ENCODE measurements at regions not wholly inside any gene's neighbourhood (a gene's known extent, or its start where the extent isn't known, plus 50 kb on each side); places are given as distances from the start of the nearest gene placed in this dataset.

GRCh38 chr9:134225186-134225585 is 60.8 kb upstream of the RNU6ATAC start:
- no peak for TF ChIP-seq EZH2 (IDR thresholded peaks at IDR 0.05; ENCODE audit: low read length)
- TF ChIP-seq, protein P1, sequence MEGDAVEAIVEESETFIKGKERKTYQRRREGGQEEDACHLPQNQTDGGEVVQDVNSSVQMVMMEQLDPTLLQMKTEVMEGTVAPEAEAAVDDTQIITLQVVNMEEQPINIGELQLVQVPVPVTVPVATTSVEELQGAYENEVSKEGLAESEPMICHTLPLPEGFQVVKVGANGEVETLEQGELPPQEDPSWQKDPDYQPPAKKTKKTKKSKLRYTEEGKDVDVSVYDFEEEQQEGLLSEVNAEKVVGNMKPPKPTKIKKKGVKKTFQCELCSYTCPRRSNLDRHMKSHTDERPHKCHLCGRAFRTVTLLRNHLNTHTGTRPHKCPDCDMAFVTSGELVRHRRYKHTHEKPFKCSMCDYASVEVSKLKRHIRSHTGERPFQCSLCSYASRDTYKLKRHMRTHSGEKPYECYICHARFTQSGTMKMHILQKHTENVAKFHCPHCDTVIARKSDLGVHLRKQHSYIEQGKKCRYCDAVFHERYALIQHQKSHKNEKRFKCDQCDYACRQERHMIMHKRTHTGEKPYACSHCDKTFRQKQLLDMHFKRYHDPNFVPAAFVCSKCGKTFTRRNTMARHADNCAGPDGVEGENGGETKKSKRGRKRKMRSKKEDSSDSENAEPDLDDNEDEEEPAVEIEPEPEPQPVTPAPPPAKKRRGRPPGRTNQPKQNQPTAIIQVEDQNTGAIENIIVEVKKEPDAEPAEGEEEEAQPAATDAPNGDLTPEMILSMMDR (optimal IDR thresholded peaks at IDR 0.05 in 1 of 3, IDR thresholded peaks at IDR 0.05 in 1 of 3, conservative IDR thresholded peaks at IDR 0.05 in 1 of 3; ENCODE audit: extremely low read depth in 1 of 3, insufficient read depth in 2 of 3, low read length in 3 of 3) = no peak
- H3K27ac ChIP-seq (ENCODE audit: control insufficient read depth, insufficient read depth, low read length) = no peak overlapping the region

DNA sequence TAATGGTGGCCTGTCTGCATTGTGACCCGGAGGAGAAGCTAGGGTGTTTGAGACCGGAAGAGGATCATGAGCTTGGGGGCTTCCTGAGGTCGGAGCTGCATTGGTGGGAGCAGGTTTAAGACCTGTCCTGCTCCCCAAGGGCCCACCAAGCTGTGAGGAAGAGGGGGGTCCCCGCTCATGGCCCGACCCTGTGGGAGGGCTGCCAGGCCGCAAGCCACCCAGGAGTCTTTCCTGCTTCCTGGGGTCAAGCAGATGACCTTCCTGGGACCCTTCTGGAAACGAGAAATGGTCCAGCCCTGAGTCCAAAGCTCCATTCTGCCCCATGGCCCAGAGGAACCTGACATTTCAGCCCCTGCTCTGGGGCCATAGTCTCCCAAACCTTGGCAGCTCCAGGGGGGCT is 61.5 kb upstream of the RNU6ATAC start:
- Histone ChIP-seq H3K27ac (ENCODE audit: control insufficient read depth, insufficient read depth, low read length) (no peak overlapping the region), H3K27me3 (ENCODE audit: control insufficient read depth, extremely low read depth, insufficient read depth, low read length) (peaks cover 28% of the 10 kb centered on the region)
- TF ChIP-seq, protein P1 (optimal IDR thresholded peaks at IDR 0.05 in 1 of 3, IDR thresholded peaks at IDR 0.05 in 1 of 3, conservative IDR thresholded peaks at IDR 0.05 in 1 of 3; ENCODE audit: extremely low read depth in 1 of 3, insufficient read depth in 2 of 3, low read length in 3 of 3) = no peak
- TF ChIP-seq EZH2 (IDR thresholded peaks at IDR 0.05; ENCODE audit: low read length) = no peak

More at GRCh38 chr9:134225186-134225585, 60.8 kb upstream of the RNU6ATAC start:
- Histone ChIP-seq H4K20me1 (ENCODE audit: control insufficient read depth, extremely low read depth, insufficient read depth, low read length) (no peaks in the 10 kb centered on the region), H3K79me2 (ENCODE audit: control insufficient read depth, insufficient read depth, low read length) (no peaks in the 10 kb centered on the region), H3K27me3 (ENCODE audit: control insufficient read depth, extremely low read depth, insufficient read depth, low read length) (peaks cover 22% of the 10 kb centered on the region), H3K4me3 (ENCODE audit: control insufficient read depth in 2 of 3, extremely low read depth in 1 of 3, insufficient read depth in 2 of 3, low read depth in 1 of 3, low read length in 3 of 3) (no peak overlapping the region), H2AFZ (ENCODE audit: control insufficient read depth, low read length) (no peak overlapping the region), H3K4me2 (ENCODE audit: control insufficient read depth, extremely low read depth, insufficient read depth, low read depth, low read length) (no peak overlapping the region), H3K9me3 (ENCODE audit: control insufficient read depth, low read depth, low read length) (no peaks in the 10 kb centered on the region), H3K9me1 (ENCODE audit: control insufficient read depth, extremely low read depth, insufficient read depth, low read length) (no peaks in the 10 kb centered on the region), H3K9ac (ENCODE audit: control insufficient read depth, extremely low read depth, insufficient read depth, low read length) (no peak overlapping the region), H3K4me1 (ENCODE audit: control insufficient read depth, extremely low read depth, insufficient read depth, low read length) (peaks cover 5% of the 10 kb centered on the region), H3K36me3 (ENCODE audit: control insufficient read depth in 2 of 2, extremely low read depth in 1 of 2, insufficient read depth in 2 of 2, low read length in 2 of 2) (no peaks in the 10 kb centered on the region)
- DNase-seq (ENCODE audit: low read depth, low spot score) = no peak
- FAIRE-seq = no peak
- dilution Hi-C loops (cut with MboI; ENCODE audit: extremely low pct_ligation_motif_present, low sequenced_read_pairs) = no loop called here

More for the DNA sequence above, 61.5 kb upstream of the RNU6ATAC start:
- Histone ChIP-seq H3K79me2 (ENCODE audit: control insufficient read depth, insufficient read depth, low read length) (no peaks in the 10 kb centered on the region), H3K4me1 (ENCODE audit: control insufficient read depth, extremely low read depth, insufficient read depth, low read length) (peaks cover 5% of the 10 kb centered on the region), H3K4me3 (ENCODE audit: control insufficient read depth in 2 of 3, extremely low read depth in 1 of 3, insufficient read depth in 2 of 3, low read depth in 1 of 3, low read length in 3 of 3) (no peak overlapping the region), H3K4me2 (ENCODE audit: control insufficient read depth, extremely low read depth, insufficient read depth, low read depth, low read length) (no peak overlapping the region), H3K9me1 (ENCODE audit: control insufficient read depth, extremely low read depth, insufficient read depth, low read length) (no peaks in the 10 kb centered on the region), H3K9me3 (ENCODE audit: control insufficient read depth, low read depth, low read length) (no peaks in the 10 kb centered on the region), H3K36me3 (ENCODE audit: control insufficient read depth in 2 of 2, extremely low read depth in 1 of 2, insufficient read depth in 2 of 2, low read length in 2 of 2) (no peaks in the 10 kb centered on the region), H2AFZ (ENCODE audit: control insufficient read depth, low read length) (no peak overlapping the region), H4K20me1 (ENCODE audit: control insufficient read depth, extremely low read depth, insufficient read depth, low read length) (no peaks in the 10 kb centered on the region), H3K9ac (ENCODE audit: control insufficient read depth, extremely low read depth, insufficient read depth, low read length) (no peak overlapping the region)
- dilution Hi-C loops (cut with MboI; ENCODE audit: extremely low pct_ligation_motif_present, low sequenced_read_pairs) = no loop called here
- FAIRE-seq = no peak
- no peak for DNase-seq (ENCODE audit: low read depth, low spot score)

All from keratinocyte (primary cell).